AG04450 (cell line): ENCODE measurements at regions not wholly inside any gene's neighbourhood (a gene's known extent, or its start where the extent isn't known, plus 50 kb on each side); places are given as distances from the start of the nearest gene placed in this dataset.

Source experiments
- CTCF ChIA-PET: fragments of 300-600, 350-600 bp; formaldehyde crosslinking; extraction: SDS; loops from one replicate; lab custom pipeline; 2022; ENCODE audit warnings: antibody characterized with exemption, inconsistent platforms; lab: Charles Lee
- POLR2A ChIA-PET: fragments of 350-600 bp; formaldehyde crosslinking; extraction: SDS; loops from one replicate; lab custom pipeline; 2021; ENCODE audit warnings: antibody characterized with exemption, inconsistent platforms; lab: Yijun Ruan, JAX
- DNase-seq: peaks from one replicate; pipeline ENCODE4 v3.0.0-alpha.2; 2011; ENCODE audit warnings: low read depth, low spot score
- H3K27ac ChIP-seq: one replicate; pipeline ENCODE4 v1.5.1; 2012; ENCODE audit warnings: low read depth, low read length, control low read depth
- H3K27me3 ChIP-seq: one replicate; pipeline ENCODE4 v1.6.0; 2012; ENCODE audit warnings: low read length; ENCODE audit not compliant: control insufficient read depth, insufficient read depth
- H3K4me3 ChIP-seq: 2 replicates; pipeline ENCODE4 v1.5.1; 2011; ENCODE audit warnings: mild to moderate bottlenecking, low read depth, low read length, control low read depth
- H3K9me3 ChIP-seq: 2 replicates; pipeline ENCODE4 v1.5.1; 2012; ENCODE audit warnings: low read length; ENCODE audit not compliant: control insufficient read depth, insufficient read depth
- TF ChIP-seq, protein P1 (sequence below): IDR thresholded peaks from 2 replicates; pipeline ENCODE4 v1.5.1; 2011; ENCODE audit warnings: low read depth, low read length, control low read depth, inconsistent platforms

GRCh38 chr3:159838938-159839337 is 149.7 kb upstream of the IL12A start:
- H3K9me3 ChIP-seq: no peaks in the 10 kb centered on the region
- POLR2A ChIA-PET: no interaction called here
- no peak for DNase-seq
- H3K4me3 ChIP-seq: no peak overlapping the region
- TF ChIP-seq, protein P1, sequence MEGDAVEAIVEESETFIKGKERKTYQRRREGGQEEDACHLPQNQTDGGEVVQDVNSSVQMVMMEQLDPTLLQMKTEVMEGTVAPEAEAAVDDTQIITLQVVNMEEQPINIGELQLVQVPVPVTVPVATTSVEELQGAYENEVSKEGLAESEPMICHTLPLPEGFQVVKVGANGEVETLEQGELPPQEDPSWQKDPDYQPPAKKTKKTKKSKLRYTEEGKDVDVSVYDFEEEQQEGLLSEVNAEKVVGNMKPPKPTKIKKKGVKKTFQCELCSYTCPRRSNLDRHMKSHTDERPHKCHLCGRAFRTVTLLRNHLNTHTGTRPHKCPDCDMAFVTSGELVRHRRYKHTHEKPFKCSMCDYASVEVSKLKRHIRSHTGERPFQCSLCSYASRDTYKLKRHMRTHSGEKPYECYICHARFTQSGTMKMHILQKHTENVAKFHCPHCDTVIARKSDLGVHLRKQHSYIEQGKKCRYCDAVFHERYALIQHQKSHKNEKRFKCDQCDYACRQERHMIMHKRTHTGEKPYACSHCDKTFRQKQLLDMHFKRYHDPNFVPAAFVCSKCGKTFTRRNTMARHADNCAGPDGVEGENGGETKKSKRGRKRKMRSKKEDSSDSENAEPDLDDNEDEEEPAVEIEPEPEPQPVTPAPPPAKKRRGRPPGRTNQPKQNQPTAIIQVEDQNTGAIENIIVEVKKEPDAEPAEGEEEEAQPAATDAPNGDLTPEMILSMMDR: no peak
- H3K27me3 ChIP-seq: no peaks in the 10 kb centered on the region
- no peak overlapping the region for H3K27ac ChIP-seq
- CTCF ChIA-PET: interaction anchor here (0.6 to 3.3 kb wide), 6 partner anchors 9 to 167 kb away, joined by 3 to 26 read pairs (median 4); no protein-coding TSS in a partner anchor

- H3K27ac ChIP-seq: no peak within 1 kb of the TSS
- H3K27me3 ChIP-seq: no peaks in the 10 kb centered on the region
- CTCF ChIA-PET: interaction anchor here (1.3 to 3.3 kb wide), 5 partner anchors 11 to 167 kb away, joined by 3 to 26 read pairs (median 5); no protein-coding TSS in a partner anchor
- DNase-seq: no peak
- POLR2A ChIA-PET: interaction anchor here (0.7 kb wide), 1 partner anchor 89 kb away, joined by 13 read pairs; no protein-coding TSS in a partner anchor
- TF ChIP-seq, protein P1: no peak
- no peaks in the 10 kb centered on the region for H3K9me3 ChIP-seq
- no peak within 1 kb of the TSS for H3K4me3 ChIP-seq
Measured at GRCh38 chr3:159839561-159840379, 148.9 kb upstream of the IL12A start, which contains the start of gene SCHIP1. Gene SCHIP1 (plus strand): TSS chr3:159839861.

- H3K27me3 ChIP-seq: no peaks in the 10 kb centered on the region
- TF ChIP-seq, protein P1: no peak
- no peak for DNase-seq
- no peak overlapping the region for H3K4me3 ChIP-seq
- ChIA-PET POLR2A (no interaction called here), CTCF (interaction anchor here (0.7 to 3.3 kb wide), 5 partner anchors 9 to 166 kb away, joined by 4 to 26 read pairs (median 6); no protein-coding TSS in a partner anchor)
- H3K9me3 ChIP-seq: no peaks in the 10 kb centered on the region
- H3K27ac ChIP-seq: no peak overlapping the region
Measured at GRCh38 chr3:159840703-159841299, 147.8 kb upstream of the IL12A start.

GRCh38 chr3:159841766-159842165 is 146.9 kb upstream of the IL12A start:
- Histone ChIP-seq H3K9me3 (no peaks in the 10 kb centered on the region), H3K4me3 (no peak overlapping the region), H3K27me3 (no peaks in the 10 kb centered on the region), H3K27ac (no peak overlapping the region)
- POLR2A ChIA-PET: no interaction called here
- TF ChIP-seq, protein P1: no peak
- CTCF ChIA-PET: interaction anchor here (0.7 to 2.5 kb wide), 4 partner anchors 8 to 165 kb away, joined by 3 to 13 read pairs (median 5); no protein-coding TSS in a partner anchor
- no peak for DNase-seq
